Mammary epithelial cell (primary cell): ENCODE measurements at regions not wholly inside any gene's neighbourhood (a gene's known extent, or its start where the extent isn't known, plus 50 kb on each side); places are given as distances from the start of the nearest gene placed in this dataset.

Source experiments
- EZH2 ChIP-seq: IDR thresholded peaks from 2 replicates; pipeline ENCODE4 v1.6.1; 2012; ENCODE audit warnings: low read length, inconsistent platforms, borderline replicate concordance
- TF ChIP-seq, protein P1 (sequence below), 2 donors: IDR thresholded peaks in 1 of 2; conservative IDR thresholded peaks in 1 of 2; 2 replicates each; pipeline ENCODE4 v1.5.1; 2011 to 2012; ENCODE audit warnings: inconsistent platforms in 2 of 2, low read length in 2 of 2, mild to moderate bottlenecking in 2 of 2, control low read depth in 1 of 2, low read depth in 1 of 2; ENCODE audit not compliant: insufficient read depth in 1 of 2; ENCODE audit errors: extremely low read depth in 1 of 2

DNA sequence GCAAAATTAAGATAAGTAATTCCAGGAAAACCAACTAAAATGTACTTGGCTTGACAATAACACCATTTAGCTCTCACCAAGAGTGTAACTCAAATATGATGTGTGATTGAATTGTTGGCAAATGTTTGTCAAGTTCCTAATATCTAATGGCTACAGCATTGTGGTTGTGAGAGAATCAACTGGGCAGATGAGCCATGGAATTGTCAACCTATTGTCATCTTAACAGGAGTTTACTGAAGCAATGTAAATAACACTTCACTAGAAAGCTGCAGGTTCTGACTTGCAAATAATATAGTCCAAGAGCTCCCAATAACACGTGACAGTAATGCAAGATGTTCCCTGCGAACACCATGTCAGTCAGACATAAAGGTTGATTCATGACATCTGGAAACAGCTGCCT is 495.2 kb upstream of the MEIS1 start:
- TF ChIP-seq, protein P1, sequence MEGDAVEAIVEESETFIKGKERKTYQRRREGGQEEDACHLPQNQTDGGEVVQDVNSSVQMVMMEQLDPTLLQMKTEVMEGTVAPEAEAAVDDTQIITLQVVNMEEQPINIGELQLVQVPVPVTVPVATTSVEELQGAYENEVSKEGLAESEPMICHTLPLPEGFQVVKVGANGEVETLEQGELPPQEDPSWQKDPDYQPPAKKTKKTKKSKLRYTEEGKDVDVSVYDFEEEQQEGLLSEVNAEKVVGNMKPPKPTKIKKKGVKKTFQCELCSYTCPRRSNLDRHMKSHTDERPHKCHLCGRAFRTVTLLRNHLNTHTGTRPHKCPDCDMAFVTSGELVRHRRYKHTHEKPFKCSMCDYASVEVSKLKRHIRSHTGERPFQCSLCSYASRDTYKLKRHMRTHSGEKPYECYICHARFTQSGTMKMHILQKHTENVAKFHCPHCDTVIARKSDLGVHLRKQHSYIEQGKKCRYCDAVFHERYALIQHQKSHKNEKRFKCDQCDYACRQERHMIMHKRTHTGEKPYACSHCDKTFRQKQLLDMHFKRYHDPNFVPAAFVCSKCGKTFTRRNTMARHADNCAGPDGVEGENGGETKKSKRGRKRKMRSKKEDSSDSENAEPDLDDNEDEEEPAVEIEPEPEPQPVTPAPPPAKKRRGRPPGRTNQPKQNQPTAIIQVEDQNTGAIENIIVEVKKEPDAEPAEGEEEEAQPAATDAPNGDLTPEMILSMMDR (conservative IDR thresholded peaks at IDR 0.05 in 1 of 2, IDR thresholded peaks at IDR 0.05 in 1 of 2; ENCODE audit: extremely low read depth in 1 of 2, insufficient read depth in 1 of 2, low read depth in 1 of 2, low read length in 2 of 2): no peak
- TF ChIP-seq EZH2: no peak
